NCI-H82 treated with DMSO at 0.1 percent for 48 hours (cell line): ENCODE measurements at regions not wholly inside any gene's neighbourhood (a gene's known extent, or its start where the extent isn't known, plus 50 kb on each side); places are given as distances from the start of the nearest gene placed in this dataset.
"Not testable (repeated sequence)": the region's sequence is repeated elsewhere in the genome, so short reads cannot be mapped to it uniquely, and the experiment has no call there.

Experiments
- DNase-seq: peaks from one replicate; lab custom pipeline; 2025; ENCODE audit not compliant: unreplicated experiment; lab: John Stamatoyannopoulos, UW

DNA sequence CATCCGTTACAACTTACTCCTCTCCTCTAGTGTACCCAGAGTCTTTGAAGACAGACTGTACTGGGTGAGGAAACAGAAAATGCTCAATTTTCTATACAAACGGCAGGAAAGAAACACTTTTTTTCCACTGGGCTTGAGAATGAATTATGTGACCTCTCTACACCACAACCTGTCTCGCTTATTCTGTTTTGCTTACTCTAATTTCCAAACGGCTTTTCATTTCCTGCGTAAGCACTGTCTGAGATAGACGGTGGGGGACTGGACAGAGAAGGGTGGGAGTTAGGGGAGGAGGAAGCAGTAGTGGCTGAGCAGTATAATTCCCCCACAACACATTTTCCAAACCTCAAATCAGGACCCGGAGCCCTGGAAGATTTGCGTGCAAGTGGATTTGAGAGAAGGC lies 191.4 kb upstream of the SDK2 start:
- DNase-seq: no peak

DNA sequence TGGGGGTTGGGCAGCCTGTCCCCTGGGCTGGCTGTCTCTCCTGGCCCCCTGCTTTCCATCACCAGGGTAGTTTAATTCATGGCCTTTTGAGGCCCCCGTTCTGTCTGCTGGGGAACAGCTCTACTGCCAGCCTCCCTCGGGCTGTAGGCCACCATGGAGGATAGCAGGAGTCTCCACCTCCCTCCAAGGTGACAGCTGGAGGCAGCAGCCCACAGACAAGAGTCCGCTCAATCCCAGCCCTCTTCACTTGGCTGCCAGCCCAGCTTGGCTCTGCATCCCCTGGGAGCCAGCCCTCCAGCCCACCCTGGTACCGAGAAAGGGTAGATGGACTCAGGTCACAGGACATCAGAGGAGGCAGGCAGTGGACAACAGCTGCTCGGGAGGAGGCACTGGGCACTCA lies 194.6 kb upstream of the SDK2 start:
- DNase-seq: peak; percentile 5

DNA sequence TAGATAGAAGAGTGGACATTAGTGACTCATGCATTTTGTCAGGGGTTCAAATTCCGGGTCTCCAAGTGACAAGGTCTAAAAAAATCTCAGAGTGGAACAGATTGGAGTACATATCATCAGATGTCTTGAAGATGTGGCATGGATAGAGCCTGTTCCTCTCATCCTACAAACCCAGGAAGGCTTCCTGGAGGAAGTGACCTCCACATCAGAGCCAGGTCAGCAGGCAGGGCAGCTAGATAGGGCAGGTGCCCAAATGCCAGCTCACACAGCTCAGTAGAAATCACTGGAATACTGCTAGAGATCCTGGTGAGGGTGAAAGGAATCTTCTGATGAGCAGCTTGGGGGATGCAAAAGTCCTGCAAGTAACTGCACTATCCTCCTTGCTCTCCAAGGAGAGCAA lies 196.6 kb upstream of the SDK2 start:
- no peak for DNase-seq

DNA sequence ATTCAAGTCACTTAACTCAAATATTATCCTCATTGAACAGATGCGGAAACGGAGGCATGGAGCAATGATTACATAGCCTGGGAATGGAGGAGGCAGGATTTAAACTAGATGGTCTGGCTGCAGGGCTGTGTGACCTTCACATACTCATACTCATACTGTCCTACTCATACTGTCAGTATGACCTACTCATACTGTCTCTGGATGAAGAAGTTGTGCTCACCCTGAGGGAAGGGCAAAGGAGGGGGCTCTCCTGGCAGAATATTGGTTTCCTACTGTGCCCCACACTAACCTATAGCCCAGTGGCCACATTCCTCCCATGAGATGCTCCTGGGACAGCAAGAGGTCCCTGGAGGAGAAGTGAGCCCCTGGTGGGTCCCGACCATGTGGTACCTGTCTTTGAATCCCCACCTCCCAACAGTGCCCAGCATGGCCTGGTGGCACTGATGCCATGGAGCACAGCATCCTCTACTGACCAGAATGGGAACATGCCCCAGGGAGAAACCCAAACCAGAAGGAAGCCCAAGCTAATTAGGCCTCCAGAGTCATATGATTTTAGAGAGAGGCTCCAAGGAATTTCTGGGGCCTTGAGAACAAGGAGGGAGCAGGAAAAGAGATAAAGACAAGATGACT lies 197.3 kb upstream of the SDK2 start:
- no peak for DNase-seq

DNA sequence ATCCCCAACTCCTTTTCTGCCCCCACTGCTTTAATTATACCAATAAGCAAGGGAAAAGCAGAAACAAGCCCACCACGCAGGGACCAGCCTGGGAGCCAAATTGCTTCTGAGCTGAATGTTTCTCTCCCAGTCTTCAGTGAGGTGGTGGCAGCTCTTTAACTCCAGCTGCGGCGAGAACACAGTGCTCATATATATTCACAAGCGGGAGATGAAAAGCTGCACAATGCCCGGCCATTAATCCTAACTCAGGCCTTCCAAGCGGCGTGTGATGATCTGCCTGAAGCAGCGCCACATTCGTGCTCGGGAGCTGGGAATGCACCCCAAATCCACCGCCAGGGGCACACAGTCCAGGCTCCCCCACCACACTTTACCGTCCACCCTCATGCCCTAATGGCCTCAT lies 203.7 kb upstream of the SDK2 start:
- DNase-seq: no peak

DNA sequence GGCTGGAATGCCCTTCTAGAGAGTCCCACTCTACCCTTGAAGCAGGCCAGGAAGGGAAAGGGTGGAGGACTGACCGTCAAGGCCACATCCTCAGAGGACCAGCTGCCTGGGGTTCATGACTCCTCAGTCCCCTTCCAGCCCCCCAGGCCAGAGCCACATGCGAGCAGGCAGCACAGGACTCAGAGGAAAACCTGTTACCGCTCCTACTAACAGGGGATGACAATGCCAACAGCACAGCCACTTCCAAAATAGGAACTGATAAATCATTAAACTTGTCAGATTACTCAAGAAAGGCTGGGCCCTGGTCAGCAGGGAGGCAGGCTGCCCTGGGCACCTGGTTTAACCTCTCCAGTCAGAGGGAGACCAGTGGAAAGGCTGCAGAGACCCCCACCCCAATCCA lies 206.2 kb upstream of the SDK2 start:
- DNase-seq: no peak

DNA sequence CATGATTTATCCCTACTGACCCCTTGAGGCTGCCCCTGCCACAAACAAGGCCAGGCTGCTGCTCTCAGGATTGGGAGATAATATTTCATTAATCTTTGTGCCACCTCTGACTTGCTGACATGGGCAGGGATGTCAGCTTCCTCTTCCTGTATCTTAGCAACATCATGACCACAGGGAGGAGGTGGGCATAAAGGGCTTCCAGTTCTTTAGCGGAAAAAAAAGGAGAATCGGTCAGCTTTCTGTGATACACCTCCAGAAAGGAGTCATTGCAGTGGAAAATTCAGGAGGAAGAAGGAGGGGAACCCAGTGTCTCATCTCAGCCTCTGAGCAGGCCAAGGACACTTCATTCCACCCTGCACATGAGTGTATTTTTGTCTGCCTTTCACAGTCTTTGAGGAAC lies 206.8 kb upstream of the SDK2 start:
- DNase-seq: no peak

DNA sequence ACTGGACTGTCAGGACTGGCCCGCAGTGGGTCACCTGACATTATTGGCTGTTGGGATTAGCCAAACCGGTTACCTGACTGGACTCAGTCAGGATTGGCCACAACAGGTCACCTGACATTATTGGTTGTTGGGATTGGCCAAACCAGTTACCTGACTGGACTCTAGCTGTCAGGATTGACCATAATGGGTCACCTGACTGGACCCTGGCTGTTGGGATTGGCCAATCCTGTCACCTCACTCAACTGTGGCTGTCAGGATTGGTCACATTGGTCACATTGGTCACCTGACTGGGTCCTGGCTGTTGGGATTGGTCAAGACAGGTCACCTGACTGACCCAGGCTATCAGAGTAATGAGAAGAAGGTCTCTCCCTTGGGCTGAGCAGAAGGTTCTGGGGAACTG lies 207.7 kb upstream of the SDK2 start:
- no peak for DNase-seq

DNA sequence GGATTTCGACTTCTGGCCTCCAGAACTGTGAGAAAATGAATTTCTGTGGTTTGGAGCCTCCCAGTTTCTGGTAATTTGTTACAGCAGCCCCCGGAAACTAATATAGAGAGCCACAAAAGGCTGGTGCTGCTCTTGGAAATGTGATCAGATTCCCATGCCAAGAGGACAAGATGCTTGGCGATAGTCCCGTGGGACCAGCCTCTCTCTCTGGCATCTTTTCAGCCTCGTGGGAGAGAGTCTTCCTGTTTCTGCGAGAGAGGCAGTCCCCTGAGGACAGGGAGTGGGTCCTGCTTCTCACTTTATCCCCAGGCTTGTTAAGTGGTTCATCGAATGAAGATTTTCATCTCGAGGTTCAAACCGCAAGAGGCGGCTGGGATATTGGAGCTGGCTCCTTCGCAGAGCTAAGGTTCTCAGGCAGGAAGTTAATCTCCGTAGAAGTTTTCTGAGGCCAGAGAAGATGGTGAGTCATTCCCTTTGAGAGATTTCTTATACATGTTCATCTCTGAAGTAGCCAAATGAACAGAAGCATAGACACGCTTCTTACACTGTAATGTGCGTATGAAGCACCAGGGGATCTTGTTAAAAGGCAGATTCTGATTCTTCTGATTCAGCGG lies 211.6 kb upstream of the SDK2 start:
- DNase-seq: no peak

DNA sequence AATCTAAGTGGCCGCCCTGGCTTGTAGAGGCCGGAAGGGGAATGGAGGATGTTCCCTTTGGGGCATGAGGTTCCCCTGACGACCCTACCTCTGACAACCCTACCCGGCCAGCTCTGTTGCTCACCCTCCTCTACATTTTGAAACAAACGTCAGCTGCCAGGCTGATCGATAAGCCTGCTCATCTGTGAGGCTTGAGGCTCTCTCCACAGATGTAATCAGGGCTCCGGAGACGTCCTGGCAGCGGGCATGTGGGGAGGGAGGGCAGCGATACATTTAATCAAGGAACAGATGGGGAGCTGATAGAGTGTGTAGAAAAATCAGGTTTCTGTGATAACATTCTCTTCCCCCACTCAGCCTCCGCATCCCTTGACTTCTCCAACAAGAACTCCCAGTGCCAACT lies 212.3 kb upstream of the SDK2 start:
- DNase-seq: no peak

DNA sequence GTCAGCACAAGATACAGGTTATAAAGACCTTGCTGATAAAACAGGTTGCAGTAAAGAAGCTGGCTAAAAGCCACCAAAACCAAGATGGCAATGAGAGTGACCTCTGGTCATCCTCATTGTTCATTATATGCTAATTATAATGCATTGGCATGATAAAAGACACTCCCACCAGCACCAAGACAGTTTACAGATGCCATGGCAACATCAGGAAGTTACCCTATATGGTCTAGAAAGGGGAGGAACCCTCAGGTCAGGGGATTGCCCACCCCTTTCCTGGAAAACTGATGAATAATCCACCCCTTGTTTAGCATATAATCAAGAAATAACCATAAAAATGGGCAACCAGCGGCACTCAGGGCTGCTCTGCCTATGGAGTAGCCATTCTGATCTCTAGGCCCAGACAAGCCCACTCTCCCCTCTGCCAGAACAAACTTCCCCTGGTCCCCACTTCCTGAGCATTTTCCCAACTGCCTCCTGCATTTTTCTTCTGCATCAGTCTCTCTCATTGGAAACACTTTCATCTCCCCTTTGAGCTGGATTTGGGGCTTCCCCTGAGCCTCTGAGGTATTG lies 215.3 kb upstream of the SDK2 start:
- DNase-seq: not testable (repeated sequence)

DNA sequence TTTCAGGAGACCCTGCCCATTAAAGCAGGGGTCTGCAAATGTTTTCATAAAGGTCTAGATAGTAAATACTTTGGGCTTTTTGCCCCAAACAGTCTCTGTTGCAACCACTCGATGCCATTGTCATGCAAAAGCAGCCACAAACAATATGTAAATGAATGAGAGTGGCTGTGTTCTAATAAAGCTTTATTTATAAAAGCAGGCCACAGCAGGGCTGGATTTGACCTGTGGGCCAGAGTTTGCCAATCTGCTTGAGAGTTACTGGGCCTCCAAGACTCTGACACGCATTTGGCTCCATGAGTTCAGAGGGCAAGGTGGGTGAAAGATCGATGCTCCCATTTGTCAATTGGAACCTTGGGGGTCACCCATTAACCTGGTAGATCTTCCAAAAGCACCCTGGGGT lies 217.3 kb upstream of the SDK2 start:
- no peak for DNase-seq

DNA sequence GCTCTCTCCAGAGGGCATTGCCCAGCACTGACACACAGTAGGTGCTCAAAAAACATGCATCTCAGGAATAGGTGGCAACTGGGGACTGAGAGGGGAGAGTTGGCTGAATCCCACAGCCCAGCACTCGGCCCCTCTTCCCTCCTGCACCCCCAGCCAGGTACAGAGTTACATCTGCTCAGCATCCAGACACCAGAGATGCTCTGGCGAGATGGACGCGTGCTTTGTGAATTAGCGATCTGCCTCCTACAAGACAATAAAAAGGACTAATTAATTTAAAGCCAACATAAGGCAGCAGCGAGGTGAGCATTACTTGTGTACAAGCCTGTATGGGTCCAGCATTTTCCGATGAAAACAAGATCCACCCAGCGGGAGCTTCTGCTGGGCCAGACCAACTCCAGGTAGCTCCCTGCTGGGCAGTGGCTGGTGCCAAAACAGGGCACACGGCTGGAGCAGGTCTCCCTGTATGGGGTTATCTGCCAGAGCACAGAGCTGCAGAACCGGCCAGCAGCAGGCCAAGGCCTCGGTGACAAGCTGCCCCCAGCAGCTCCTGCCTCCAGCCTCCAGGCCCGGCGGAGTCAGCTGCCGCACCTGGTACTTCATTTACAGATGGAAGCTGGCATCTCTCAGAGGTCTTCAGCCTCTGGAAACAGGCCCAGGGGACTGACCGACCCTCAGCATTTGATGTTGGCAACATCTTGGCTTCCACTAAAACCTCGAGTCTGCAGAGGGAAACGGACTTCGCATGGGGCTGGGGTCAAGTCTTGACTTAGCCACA lies 219.7 kb upstream of the SDK2 start:
- DNase-seq: no peak

DNA sequence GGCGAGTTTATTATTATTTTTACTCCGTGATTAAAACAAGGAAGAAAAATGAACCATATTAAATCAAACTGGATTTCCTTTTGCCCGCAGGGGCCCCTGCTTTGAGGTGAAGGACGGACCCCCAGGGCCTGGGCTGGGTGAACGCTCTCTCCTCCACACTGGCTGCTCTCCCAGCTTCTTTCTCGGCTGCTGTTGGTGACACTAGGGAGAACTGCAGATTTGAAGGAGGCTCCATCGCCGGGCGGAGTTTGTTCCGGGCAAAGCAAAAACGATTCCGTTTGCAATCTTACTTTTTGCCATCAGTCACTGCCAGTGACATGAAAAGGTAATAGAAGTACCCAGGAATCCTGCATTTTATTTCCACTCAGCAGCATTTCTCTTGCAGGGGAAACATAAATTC lies 221.6 kb upstream of the SDK2 start:
- no peak for DNase-seq

DNA sequence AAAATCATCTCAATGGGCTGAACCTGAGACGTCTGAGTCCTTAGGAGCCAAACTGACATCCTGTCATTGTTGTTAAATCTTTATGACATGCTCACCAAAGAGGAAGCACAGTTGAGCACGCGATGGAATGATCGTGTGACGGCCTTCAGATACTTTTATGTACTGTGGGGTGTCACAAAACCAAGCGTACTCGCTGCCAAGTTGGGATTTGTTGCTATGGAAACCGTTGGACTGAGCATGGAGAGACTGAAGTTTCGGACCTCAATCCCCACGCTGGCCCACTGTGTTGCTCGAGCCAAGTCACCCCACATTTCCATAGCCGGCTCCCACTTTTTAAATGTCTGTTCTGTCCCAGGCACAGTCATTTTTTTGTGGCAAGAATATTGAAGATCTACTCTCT lies 222.8 kb upstream of the SDK2 start:
- no peak for DNase-seq

DNA sequence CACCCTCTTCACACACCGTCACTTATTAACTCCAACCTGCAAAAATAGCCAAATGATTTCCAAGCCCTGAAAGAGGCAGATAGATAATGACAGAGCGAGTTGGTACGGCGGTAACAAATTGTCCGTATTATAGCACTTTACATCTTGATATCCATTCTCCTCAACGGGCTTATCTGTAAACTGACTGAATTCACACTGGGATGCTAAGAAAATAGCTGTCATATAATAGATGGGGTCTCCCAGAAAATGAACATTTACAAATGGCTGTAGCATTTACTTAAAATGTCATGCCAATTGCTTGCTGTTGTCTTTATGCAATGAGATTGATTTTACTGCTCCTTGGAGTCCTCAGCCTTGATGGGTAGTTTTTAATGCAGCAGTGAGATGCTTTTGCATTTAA lies 225.8 kb upstream of the SDK2 start:
- no peak for DNase-seq

DNA sequence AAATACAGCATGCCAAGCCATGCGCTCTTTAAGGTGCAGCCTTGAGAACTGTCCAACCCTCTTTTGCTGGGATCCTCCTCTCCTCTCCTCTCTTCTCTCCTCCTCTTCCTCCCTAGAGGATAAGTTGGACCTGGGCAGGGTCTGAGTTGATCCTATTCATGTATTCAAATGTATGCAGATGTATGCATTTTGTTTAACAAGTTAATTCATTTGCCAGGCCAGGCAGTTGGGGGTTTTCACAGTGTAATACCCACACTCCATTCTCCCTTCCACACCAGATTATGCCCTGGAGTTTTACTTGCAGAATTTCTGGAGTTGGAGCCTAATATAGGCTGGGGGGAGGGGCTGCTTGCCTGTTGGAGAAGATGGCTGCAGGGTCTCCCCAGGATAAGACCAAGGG lies 226.2 kb upstream of the SDK2 start:
- no peak for DNase-seq

DNA sequence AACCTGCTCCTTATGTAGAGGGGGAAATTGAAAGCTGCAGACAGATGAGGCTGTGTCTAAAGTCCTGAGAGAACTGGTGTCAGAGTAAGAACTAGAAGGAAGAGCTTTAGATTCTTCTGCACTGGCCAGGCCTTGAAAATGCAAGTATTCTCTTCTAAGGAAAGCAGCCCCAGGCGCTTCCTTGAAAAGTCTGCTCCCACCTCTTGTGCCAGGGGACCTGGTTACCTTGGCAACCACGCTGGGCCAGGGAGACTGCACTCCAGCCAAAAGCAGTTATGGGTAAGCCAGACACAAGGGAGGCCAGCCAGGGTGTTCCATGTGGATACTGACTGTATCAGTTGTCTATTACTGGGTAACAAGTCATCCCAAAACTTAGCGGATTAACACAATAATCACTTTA lies 228.6 kb upstream of the SDK2 start:
- DNase-seq: no peak

DNA sequence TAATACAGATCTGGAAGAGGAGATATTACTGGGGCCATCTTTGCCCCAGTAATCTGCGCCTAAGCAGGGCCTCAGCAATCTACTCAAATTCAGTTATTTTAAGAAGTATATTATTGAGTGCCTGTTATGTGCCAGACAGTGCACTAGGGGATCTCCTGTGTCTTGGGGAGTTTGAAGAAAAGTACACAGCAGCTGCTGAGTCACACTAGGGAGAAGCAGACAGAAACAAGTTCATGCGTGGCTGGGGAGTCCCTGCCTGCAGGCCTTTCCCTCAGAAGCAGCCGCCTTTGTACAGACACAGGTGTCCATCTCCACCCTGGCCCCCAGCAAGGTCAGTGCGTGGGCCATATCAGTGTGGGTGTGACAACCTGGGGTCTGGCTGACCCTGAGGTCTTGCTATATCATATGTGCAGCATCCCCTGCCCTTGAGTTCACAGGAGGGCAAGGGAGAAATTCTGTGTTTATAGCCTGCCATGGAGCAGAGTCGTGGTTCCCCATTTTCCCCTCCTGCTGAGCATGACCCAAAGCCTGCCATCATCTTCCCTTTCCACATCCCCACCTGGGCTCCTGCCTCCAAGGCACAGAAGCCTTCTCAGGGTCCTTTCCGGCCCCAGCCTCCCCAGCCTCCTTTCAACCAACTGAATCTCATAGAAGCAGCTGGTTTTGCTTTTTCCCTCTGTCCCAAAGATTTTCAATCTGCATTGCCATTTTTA lies 229.9 kb upstream of the SDK2 start:
- no peak for DNase-seq

DNA sequence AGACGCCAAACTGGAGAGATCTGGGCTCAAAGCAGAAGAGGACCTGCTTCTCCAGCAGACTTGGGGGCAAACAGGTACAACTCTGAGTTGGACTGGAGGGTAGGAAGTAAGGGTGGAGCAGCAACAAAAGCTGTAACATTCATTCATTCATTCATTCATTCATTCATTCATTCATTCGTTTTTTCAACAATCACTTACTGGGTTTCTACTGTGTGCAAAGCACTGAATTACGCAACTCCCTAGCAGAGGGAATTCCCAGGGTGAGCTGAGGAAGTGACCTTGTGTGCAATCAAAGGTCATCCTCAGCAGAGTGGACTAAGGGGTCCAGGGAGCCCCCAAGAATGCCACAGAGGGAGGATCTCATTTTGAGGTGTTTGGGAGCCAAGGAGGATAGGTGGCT lies 231.1 kb upstream of the SDK2 start:
- no peak for DNase-seq

DNA sequence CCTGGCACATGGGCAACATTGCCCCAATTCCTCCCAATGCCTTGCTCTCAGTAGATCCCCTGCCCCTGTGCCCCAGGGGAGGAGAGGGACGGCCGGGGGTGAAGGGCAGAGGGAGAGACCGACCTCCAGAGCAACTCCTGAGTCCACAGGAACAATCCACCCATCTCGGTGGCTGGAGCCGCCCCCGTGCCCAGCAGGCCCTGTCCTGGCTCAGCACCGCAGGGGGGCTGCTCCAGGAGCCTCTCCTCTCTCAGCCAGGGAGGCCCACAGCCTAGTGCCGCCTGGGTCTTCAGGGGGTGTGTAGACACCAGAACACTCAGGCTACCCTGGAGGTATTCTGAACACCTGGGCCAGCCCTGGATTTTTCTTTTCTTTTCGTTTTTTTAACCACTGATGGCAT lies 233.7 kb upstream of the SDK2 start:
- no peak for DNase-seq

DNA sequence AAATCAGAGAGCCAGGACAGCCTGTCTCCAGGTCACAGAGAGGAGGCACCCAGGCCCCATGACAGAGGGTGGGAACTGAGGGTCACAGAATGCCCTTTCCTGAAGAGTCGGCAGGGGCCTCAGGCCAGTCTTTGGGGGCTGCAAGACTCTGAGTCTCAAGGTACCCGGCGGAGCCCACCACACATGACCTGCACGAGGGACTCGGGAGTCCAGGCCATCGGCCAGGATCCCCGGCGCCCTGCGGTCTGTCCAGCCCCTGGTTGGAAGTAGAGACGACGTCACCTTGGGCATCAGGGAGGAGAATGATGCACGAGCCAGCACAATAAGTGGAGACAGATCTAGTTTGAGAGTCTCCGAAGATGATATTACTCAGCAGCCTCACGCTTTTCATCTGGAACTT lies 234.7 kb upstream of the SDK2 start:
- no peak for DNase-seq
